HG02852 (cell line): ENCODE measurements at regions not wholly inside any gene's neighbourhood (a gene's known extent, or its start where the extent isn't known, plus 50 kb on each side); places are given as distances from the start of the nearest gene placed in this dataset.

Experiments used
- ATAC-seq: cut with Tn5 transposase; IDR thresholded peaks from one replicate; pipeline ENCODE4 v1.9.1; 2021; ENCODE audit warnings: mild to moderate bottlenecking, moderate library complexity; ENCODE audit not compliant: unreplicated experiment

DNA sequence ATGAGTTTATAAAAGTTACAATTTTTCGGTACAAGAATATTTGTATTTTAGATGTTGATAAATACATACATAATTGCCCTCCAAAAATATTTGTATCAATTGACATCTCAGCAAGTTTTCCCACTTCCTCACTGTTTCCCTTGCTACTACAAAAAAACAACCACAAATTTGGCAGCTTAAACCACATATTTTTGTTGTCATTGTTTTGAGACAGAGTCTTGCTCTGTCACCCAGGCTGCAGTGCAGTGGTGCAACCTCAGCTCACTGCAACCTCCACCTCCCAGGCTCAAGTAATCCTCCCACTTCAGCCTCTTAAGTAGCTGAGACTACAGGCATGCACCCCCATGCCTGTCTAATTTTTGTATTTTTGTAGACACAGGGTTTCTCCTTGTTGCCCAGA is 162.8 kb upstream of the RARB start:
- no peak for ATAC-seq

DNA sequence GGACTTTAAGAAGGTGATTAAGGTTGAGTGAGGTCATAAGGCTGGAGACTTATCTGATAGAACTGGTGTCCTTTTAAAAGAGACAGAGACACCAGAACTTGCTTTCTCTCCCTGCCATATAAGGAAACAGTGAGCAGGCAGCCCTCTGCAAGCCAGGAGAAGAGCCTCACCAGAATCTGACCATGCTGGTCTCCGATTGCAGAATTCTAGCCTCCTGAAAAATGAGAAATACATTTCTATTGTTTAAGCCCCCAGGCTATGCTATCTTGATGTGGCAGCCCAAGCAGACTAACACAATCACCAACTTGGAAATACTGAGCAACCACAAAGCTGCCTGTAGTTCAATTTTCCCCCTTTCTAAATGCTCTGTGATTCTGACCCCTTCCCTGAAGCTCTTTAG is 161.4 kb upstream of the RARB start:
- no peak for ATAC-seq

DNA sequence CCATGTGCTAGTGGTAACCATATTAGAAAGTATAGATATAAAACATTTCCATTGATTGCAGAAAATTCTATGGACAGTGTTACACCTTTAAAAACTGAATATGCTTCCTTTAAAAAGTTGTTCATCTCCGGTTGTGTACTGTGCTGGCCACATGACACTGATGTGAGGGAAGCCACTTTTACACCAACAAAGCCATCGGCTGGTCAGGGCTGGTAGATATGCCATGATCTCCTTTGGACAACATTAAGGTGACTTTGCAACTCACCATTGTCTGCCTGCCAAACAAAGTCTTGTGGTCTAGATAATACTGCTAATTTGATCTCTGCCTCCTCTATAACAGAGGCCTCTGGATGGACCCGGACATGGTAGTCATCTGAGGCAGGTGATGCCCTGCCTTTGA is 156.0 kb upstream of the RARB start:
- ATAC-seq, result no peak

DNA sequence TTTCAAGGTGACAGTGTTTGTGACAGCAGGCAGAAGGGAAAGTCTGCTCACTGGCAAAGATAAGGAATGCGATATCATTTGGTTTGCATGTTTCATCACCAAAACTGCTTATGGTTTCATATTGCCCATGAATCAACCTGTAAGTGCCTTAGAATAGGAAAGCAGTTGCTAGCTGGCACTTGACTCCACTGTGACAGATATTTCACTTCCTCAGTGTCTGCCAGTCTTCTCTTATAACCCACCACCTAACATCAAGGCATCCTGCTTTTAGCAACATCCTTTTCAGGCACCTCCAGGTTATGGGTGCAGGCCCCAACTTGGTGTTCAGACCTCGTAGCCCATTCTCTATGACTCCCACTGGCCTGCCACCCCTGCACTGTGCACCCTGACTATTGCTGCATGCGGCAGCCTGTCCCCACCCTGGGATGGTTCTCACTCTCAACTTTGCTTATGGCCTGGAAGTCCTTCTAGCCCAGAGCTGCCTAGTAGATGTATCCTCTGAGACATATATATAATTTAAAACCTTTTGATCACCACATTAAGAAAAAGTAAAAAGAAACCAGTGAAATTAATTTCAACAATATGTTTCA is 154.4 kb upstream of the RARB start:
- ATAC-seq, result no peak

DNA sequence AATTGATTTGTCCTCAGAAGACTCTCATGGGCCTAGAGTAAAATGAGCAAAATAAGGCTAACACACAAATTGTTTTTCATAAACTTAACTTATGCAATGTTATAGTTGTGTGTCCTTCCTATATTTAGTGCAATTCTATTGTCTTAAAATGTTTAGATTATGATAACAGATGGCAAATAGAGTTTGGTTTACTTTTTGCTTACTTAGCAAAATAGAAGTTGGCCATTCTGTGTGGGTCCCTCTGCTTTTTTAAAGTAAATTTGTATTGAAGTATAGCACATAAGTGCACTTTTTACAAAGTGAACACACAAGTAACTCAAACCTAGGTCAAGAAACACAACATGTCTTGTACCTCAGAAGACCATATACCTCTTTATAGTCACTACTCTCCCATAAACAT is 150.6 kb upstream of the RARB start:
- ATAC-seq, result no peak

DNA sequence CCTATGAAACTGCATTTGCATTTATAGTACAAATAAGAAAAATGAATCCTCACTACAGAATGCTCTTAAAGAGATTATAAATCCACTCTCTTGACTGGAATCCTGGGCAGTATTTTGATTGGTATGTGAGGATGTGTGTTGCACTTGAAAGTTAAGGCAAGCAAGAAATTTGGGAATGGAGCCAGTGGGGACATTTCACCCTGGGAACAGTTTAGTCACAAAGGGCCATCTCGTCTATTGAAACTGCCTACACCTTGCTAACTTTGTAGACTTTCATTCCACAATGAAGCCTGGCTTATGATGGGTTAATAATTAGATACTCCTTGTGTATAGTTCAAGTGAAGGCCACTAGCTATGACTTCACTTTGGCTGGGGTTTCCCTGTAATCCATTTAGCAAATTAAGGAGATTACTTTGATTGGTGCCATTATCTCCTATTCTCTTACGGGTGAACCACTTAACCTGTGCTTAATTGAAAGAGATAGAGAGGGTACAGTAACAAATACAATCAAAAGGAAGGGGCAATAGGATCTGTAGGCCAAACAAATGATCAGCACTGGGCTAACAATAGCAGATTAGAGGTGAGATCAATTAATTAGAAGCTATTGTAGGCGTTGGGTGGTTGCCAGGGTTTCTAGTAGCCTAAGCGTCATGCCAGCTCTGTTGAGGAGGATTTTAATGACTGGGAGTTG is 146.9 kb upstream of the RARB start:
- ATAC-seq, result no peak

DNA sequence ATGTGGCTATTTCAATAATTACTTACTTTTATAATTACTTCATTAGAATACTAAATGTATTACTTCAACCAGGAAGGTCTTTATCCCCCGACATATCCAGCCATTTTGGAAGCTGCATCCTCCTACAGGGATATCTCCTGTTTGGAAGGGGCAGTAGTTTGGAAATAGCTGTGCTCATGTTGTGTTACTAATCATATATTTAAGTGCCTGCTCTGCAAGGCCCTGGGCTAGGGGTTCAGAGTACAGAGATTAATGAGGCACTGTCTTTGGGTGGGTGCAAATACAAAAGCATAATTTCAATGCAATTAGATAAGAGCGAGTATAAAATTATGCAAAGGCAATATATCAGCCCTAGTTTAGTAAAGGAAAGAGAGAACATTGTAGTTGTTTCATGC is 146.3 kb upstream of the RARB start:
- no peak for ATAC-seq

DNA sequence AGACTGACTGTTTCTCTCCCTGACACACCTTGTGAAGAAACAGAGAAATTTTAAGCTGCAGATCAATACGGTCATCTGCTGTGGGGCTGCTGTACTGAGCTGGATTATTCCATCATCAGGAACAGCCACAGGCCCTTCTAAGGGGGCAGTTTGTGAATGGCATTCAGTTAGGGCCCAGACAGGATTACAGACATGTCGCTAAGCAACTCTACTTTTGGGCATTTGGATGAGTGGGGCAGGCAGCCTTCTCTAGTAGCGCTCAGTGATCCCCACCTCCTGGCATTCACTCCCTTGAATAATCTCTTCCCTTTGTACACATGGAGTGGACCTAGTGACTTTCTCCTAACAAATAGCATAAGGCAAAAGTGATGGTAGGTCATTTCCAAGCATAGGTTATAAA is 144.4 kb upstream of the RARB start:
- no peak for ATAC-seq

DNA sequence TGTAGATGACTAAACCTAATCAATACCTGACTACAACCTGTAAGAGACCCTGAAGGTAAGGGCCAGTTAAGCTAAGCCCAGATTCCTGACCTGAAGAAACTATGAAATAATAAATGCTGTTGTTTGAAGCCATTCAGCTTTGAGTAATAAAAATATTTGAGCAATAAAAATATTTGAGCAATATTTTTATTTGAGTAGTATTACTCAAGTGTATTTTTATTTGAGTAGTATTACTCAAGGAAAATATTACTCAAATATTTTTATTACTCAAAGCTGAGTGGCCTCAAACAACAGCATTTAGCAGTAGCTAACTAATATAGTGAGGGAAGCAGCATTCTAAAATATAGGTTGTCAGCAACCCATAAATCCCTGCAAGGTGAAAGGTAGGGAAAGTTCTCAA is 143.8 kb upstream of the RARB start:
- ATAC-seq, result no peak

DNA sequence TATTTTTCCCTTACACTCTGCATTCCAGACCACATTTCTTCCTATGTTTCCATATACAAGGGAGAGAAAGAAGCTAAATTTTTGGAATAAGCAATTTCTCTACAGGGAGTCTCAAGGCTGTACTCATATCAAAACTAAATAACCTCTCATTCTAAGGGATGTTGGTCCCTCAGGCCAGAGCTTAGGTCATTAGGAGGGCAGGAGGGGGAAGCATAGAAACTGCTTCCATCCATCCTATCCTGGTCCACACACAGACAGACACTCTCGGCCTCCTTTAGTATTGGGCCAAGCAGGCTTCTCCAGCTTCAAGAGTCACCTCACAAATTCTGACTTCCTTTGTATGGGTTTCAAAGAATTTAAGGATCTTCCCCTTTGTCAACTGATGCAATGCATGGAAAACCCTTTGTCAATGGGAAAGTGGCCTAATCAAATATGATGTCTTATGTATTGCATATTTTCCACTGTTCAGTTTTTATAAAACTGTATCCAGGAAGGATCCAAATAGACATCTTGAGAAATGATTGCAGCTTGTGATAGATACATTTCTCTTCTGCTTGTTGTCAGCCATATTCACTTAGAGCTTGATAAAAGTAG is 140.7 kb upstream of the RARB start:
- ATAC-seq, result no peak

DNA sequence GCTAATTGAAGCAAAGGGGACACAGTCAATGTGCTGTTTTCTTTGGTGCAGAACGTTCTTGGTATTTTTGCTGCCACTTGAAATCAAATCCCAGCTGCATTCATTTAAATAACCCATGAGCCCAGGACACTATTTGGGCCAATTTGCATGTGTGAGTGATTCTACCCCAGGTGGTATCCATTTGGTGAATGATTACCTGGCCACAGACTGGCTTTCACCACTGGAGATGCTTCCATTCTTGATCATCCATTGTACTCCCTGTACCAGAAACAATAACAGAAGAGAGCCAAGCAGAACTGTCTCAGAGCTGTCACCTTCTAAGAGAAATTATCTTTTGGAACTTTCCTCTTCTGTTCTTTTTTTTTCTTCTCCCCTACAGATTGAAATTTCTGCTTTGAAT is 139.7 kb upstream of the RARB start:
- ATAC-seq, result no peak

DNA sequence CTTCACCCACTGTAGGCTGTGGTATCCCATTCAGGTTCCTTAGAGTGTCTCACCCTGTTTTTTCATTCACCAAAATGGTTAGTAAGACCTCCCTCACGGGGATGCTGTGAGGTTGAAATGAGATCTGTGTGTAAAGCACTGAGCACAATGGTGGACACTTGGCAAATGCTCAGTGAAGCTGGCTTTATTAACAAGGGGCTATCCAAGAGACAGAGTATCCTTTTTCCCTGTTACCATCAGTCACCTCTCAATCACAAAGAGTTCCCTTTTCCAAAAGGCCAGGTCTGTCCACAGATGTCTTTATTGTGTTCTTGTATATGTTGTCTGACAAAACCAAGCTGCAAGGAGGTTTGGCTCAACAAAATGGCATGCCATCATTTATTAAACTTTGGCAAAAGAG is 138.9 kb upstream of the RARB start:
- ATAC-seq, result no peak

DNA sequence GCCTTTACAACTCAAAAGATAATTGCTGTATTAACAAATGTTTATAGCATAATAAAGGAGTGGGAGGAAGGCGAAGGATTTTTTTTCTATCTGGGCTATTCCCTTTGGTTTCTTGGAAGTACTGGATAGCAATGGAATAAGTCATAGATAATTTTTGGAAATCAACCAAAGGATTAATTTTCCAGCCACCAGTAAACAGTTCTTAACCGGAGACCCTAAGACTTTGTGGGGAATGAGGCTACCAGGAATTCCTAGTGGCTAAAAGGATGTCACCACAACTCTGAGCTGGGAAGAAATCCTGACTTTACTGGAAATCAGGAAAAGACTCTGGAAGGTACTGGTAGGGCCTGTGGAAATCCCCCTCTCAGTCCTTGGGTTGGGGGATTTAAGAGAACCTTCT is 138.4 kb upstream of the RARB start:
- ATAC-seq, result no peak

DNA sequence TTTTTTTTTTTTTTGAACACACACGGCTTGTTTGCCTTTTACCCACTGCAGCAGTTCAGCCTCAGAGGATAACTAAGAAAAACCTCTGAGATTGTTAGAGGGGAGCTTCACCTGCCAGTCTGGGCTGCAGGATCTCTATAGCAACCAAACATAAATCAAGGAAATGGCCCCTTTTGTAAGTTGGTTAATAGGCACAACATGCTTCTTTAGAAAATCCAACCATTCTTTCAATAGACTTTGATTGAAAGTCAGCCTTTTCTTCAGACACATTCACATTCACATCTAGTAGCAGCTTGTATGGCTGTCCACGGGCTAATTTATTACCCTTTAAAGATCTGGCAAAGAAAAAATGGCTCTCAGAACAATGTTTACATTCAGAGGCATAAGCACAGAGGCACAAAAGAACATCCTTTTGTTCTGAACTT is 136.6 kb upstream of the RARB start:
- no peak for ATAC-seq

DNA sequence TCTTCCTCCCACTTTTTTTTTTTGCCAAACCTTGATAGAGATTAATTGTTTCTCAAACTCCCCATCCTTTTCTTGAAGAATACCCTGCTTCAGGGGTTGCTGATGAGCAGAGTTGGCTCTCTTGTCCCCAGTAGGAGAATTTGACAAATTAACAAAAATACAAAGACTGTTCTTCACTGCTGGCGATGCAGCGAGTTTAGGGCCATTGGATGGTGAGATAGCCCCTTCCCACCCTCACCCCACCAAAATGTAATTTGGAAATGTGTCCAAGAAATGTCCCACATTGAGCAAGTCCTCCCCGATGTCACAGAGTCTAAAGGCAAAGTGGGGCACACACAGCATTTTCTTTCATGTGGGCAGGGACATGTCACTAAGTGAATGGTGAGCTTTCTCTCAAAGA is 136.0 kb upstream of the RARB start:
- ATAC-seq, result no peak

DNA sequence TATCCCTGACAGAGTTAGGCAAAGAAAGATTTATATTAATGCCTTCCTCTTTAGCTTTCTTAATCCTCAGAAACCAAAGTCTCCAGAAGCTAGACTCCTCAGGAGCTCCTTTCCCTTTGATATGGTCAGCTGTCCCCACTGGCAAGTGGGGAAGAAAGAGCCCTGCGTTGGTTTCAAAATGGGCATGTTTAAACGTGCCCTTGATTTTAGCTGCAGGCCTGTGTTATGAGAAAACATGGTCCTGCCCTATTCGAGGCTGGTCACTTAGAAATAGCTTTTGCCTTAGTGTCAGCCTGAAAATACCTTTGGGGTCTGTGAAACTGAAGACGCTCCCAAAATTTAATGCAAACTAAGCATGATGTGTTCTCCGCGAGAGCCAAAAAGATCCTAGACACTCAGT is 135.5 kb upstream of the RARB start:
- no peak for ATAC-seq

DNA sequence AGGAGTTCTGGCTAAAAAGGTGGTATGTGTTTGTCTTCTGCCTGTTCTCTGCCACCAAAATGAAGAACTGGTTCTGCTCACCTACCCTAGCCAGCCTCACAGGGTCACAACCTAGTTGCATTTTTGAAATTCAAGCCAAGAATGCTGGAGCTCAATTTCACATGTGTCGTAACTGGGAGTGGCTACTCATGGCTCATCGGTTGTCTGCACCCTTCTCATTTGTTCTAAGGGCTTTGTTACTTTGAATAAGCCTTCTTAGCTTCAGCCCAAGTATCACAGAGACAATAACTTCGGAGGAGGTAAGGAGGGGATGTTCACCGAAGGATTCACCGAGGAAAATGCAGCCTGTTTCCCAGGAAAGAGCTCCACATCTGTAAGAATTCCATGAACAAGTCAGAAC is 134.3 kb upstream of the RARB start:
- ATAC-seq, result no peak

DNA sequence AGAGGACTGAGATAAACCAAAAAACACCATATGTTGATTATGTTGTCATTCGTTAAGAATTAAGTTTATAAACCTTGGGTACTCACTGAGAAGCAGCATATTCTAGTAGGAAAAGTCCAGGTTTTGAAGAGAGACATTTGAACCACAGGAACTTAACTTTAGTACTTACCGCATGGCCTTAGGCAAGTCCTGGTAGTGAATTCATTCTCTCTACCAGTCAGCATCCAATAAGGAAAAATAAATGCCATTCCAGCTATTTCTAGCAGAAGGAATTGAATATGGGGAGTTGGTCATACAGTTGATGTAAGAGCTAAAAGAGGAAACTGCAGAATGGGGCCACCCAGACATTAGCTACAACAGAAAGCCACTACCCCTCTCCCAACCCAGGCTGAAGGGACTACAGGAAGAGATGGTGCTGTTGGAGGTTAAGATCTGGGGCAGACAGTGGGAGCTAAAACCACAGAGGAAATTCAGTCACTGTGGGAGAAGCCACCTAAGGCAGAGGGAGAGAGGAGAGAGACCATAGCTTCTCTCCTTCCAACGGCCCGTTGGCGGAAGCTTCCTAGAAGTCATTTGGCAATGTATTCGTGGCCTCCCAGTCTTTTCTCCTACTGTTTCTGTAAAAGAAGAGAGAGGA is 133.8 kb upstream of the RARB start:
- ATAC-seq, result no peak

DNA sequence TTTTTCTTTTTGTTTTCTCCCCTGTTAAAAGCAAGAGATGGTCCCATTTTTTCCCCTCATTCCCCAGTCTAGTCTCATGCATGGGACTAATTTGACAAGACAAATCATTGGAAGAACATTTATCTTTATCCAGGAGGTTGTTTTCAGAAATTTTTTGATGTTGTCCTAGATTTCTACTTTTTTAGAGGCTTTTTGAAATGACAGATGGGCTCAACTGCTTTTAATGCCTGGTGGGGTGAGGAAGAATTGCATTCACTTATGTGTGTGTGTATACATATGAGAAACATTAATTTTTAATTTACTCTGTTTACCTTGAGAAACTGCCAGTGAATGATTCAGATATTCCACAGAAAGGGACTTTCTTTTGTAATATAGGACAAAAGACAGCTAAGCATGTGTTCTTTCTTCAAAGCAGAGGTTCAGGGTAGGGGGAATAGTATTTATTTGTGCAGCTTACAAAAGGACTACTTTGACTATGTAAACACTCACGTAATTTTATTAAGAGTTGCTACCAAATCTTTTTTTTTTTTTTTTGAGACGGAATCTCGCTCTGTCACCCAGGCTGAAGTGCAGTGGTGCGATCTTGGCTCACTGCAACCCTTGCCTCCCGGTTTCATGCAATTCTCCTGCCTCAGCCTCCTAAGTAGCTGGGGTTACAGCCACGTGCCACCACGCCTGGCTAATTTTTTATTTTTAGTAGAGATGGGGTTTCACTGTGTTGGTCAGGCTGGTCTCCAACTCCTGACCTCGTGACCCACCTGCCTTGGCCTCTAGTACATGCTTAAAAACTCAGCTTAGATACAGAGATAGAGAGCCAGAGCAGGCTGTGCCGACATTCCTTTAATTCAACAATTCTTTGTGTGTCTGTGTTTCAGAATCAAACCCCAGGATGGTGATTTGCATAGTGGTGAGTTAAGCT is 130.1 kb upstream of the RARB start:
- no peak for ATAC-seq

DNA sequence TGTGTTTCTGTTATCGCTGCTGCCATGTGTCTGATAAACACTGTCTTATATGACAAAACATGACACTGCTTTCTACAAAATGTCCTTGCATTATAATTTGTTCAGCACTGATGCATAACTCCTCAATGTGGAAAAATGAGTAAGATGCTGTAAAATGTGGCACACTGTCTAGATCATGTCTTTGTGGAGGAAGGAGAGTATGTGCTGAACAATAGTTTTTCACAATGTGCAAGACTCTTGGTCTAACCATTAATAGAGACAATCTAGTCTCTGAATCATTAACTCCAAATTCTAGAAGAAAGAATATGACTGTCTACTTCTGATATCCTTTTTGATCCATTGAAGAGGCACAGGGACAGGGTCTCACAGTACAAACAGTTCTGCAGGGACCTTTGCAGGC is 127.9 kb upstream of the RARB start:
- no peak for ATAC-seq

DNA sequence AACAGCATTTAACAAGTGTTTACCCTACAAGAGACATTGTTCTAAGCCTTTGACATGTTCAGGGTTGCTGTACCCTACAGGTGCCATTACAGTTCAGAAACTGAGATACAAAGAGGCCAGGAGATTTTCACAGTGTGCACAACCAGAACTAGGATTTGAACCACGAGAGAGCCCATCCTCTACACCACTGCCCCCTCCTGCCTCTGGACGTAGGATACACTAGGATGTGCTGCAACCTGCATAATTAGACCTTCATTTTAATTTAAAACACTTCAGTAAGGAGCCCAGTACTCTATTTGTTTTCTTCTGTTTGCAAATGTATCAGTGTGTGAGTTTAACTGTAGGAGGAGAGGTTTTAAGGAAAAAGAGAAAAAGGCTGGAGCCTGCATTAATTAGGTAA is 123.1 kb upstream of the RARB start:
- no peak for ATAC-seq
